ENCODE measurements at regions not wholly inside any gene's neighbourhood (a gene's known extent, or its start where the extent isn't known, plus 50 kb on each side); places are given as distances from the start of the nearest gene placed in this dataset.
"Not testable (repeated sequence)": the region's sequence is repeated elsewhere in the genome, so short reads cannot be mapped to it uniquely, and the experiment has no call there.

DNA sequence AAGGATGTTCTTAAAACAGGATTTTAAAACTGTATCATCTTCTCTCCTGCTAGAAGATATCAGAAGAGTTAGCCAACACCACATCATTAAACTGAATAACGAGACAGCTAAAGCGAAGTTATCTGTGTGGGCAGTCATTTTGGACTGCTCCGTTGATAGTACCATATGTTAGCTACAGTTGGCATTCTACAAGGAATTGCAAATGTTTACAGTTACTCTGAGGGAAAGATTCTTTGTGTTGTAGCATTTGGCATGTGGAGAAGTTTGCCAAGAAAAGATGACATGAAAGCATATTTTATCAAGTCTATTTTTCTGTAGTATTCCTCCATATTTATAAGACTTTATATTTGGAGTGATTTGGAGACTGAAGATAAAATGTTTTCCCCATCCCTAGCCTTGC, 464.4 kb upstream of the POM121L12 start:
- DNase-seq = no peak

DNA sequence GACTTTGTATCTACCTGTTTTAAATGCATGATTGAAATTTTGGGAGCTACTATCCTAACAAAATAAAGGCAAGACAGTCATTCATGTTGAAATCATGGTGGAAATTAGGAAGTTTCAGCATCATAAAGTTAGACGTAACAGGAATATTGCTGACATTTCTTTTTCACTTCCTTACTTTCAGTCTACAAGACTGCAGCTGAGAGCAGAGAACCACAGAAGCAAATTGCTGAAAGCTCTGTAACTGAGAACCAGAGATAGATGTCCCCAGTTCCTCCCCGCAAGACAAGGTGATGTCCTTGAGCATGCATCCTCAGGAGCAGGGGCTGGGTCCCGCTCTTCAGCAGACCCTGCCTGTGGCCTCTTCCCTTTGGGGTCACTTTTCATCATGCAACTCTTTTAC, 466.3 kb upstream of the POM121L12 start:
- DNase-seq = no peak

DNA sequence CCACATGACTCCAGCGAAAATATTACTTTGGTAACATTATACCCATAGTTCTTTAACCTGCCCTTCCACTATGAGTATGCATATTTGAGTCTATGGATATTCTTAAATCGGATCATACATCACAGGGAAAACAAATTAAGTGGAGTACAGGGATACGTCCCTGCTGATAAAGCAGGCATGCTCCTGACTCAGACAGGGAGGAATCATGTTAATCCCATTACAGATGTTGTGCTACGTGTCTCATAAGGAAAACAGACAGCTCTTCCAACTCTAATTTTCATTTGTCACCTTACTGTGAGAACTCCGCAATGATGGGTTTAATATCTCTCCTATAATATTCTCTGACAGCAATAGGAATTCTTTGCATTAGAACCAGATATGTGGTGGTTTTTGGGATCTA, 469.5 kb upstream of the POM121L12 start:
- DNase-seq = no peak

DNA sequence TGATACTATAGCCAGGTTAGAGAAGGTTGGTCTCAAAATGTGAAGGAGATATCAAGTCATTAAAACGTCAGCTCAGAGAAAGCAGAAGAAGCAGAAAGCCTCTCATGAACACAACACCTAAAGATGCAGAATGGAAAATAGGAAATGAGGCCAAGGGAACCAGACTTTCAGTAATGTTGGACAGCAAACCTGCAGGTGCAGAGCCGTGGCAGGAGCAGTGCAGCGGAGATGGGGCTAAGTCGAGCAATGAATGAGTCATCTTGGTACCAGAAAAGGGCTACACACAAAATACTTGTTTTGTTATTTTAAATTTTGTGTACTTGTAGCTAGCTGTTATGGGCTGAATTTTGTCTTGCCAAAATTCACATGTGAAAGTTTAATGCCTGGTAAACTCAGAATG, 479.6 kb upstream of the POM121L12 start:
- DNase-seq = no peak

DNA sequence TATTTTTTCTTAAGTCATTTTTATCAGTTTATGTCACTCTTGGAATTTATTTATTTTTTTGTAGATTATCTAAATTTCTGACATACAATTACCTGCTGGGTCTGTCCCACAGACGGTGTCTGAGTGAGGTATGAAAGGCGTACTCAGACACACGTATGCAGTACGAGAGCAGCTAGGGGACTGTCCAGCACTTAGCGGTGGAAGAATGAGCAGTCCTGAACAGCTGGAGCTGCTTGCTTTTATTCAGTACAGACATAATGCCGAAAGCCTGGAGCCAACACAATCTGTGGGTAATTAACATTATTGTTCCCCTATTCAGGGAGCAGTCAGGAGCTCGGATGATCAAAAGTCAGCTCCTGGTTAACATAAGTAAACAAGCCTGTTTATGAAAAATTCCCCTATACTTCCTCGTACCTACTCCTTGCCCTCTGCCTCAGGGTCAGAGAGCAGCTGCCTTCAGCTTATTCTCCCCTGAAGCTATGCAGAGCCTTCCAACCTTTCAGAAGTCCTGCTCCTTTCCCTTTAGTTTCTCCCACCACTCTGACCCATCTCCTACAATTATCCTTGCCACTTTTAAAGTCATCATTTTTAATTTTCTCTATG, 488.0 kb upstream of the POM121L12 start:
- DNase-seq = no peak

DNA sequence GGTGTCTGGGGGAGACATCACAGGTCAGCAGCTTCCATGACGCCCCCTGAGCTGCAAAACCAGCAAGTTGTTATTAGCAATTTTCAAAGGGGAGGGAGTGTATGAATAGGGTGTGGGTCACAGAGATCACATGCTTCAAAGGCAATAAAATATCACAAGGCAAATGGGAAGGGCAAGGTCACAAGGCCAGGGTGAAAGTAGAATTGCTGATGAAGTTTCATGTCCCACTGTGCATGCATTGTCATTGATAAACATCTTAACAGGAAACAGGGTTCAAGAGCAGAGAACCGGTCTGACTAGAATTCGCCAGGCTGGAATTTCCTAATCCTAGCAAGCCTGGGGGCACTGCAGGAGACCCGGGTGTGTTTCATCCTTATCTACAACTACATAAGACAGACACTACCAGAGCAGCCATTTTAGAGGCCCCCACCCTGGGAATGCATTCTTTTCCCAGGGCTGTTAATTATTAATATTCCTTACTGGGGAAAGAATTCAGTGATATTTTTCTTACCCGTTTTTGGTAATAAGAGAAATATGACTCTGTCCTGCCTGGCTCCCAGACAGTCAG, 494.2 kb upstream of the POM121L12 start:
- not testable (repeated sequence) for DNase-seq

DNA sequence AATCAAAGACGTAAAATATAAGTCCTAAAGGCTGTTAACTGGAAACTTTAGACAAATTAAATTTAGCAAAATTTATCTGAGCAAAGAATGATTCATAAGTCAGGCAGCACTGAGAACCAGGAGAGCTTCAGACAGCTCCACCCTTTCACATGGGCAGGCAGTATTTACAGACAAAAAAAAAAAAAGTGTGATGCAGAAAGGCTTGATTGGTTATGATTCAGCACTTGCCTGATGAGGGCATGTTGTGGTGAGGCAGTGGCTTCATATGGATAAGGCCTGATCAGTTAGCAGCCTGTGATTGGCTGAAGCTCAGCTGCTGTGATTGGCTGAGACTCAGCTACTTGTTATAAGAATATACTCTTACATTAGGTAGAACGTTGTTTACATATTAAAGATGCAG, 495.4 kb upstream of the POM121L12 start:
- DNase-seq = no peak

DNA sequence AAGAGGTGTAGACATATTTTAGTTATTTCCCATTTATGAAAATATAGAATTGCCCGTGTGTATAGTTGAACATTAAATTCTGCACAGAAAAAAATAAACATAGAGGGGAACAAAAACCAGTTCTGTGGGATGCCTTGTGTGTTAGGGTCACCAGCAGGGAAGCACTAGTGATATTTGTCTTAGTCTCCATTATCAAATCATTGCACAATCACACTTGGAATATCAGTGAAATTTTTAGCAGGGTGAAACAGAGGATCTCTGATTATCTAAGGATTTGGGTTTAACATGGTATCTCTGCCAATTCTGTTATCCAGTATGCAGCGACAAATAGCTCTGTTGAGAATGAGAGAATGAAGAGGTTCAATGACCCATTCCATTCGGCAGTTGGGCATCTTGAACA, 496.0 kb upstream of the POM121L12 start:
- DNase-seq = no peak

DNA sequence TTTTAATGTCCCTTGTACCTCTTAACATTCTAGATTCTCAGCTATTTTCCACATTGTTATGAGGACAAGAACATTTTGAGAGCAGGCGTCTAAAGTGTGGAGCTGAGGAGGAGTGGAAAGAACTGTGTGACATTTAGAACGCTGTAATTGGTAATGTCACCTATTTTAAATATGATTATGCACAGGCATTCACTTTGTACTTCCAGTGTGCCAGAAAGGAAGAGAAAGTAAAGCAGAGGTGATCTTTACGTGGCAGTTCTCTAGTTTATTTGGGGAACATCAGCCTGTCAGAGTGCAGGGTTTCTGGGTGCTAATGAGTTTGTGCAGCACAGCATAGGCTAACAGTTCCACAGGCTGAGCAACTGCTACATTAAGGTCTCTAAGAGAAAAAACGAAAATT, 498.4 kb upstream of the POM121L12 start:
- DNase-seq = no peak

DNA sequence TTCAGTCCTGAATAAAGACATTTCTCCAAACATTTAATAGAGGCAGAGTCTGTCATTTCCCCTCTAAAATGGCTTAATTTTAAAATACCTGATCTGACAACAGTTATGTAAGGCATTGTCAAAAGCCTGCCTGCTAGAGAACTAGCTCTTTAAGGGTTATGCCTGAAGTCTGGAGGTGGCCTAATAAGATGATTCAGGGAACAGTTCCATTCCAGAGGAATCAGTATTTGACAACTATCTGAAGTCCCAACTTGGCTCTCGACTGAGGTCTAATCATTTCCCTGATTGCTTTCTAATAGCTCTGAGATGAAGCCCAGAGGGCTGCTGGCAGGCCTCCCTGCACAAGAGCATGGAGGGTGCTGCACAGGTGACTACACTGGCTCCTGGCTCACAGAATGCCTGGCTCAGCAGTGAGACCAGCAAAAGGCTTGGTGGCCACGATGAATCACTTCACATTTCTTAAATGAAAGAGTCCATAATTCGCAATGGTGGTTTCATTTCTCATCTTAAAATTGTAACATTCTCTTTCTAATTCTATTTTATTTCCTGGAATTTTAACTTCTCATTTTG, 509.6 kb upstream of the POM121L12 start:
- DNase-seq = no peak

DNA sequence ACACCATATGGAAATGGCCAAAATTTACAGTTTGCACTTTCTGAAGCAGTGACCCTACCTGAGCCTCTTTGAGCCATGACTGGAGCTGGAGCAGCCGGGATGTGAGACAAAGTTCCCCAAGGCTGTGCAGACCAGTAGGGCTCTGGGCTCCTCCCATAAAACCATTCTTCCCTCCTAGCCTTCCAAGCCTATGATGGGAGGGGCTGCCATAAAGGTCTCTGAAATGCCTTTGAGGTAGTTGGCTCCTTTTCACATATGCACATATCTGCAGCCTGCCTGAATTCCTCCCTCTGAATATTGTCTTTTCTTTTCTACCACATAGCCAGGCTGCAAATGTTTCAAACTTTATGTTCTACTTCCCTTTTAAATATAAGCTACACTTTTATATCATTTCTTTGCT, 516.6 kb upstream of the POM121L12 start:
- DNase-seq = no peak

DNA sequence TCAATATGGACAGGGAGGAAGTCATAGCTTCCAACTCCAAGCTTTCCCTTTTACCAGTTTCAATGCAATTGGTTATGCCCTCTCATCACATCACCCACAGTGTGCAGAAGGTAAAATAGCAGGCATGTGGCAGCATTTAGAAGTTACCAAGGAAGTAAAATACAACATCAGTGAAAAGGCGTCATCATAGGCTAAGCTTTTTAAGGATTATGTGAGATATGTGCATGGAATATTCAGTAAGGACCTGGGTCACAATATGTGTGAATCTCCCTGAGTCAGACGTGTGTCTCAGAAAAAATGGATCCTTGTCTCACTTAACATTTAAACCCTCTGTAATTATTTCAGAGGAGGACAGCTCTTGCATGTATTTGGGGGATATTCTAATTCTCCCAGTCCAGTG, 522.8 kb upstream of the POM121L12 start:
- no peak for DNase-seq

DNA sequence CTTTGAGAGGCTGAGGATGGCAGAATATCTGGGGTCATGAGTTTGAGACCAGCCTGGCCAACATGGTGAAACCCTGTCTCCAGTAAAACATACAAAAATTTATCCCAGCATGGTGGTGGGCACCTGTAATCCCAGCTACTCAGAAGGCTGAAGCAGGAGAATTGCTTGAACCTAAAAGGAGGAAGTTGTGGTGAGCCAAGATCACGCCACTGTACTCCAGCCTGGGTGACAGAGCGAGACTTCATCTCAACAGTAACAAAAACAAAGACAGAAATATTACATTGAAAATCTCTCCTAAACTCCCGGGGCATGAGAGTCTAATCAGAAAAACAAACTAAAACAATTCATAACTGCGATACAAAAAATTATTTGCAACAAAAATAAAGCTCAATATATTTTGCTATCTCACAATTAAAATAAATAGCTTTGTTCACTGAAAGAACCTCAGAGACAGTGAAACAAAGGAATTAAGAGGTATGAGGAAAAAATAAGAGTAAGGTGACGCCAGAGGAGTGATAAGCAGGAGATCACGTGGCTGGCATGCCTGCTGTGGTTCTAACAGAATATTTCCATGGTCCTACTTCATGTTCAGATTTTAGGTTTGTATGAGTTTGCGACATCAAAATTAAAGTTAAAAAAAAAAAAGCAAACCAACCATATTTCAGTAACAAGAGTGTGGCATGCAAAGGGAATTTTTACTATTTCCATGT, 527.7 kb upstream of the POM121L12 start:
- no peak for DNase-seq

DNA sequence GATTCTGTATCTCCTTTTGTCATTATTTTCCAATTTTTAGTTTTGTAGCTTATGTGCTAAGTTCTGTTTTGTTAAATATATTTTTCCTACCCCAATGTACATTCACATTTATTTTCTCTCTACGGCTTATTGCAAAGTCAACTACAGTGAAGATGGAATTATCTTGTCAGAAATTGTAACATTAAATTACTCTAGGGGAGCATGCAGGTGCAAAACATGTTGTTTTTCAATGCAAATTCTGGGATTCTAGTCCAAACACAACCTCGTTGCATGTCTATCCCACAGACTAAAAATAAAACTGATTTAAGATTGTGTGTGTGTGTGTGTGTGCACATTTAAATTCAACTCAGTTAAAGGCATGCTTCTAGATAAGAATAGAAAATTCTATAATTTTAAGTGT, 529.1 kb upstream of the POM121L12 start:
- DNase-seq = no peak

DNA sequence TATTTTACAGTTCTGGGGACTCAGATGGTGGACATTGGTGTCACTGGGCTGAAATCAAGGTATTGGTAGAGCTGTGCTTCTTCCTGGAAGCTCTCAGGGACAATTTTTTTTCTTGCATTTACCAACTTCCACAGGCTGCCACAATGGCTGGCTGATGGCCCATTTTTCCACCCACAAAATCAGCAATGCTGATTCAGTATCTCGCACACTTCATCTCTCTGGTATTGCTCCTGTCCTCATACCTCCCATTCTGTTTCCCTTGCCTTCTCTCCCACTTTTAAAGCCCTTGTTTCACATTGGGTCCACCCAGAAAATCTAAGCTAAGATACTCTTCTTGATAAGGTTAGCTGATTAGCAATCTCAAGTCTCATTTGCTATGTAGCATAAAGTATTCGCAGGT, 530.9 kb upstream of the POM121L12 start:
- no peak for DNase-seq

DNA sequence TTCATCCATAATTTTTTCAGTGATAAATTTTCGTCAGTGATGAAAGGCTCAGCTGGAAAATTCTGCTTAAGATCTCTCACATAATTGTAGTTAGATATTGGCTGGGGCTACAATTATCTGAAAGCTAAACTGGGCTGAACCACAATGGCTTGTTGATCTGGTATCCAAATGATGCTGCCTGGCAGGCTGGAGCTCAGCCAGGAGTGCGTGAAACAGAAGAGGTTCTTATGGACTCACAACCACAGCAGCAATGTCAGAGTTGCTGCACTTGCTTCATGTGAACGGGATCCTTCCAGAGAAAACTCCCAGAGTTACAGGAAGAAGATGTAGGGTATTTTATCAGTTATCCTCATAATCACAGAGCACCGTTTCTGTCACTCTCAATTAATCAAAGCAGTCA, 533.2 kb upstream of the POM121L12 start:
- DNase-seq = no peak

DNA sequence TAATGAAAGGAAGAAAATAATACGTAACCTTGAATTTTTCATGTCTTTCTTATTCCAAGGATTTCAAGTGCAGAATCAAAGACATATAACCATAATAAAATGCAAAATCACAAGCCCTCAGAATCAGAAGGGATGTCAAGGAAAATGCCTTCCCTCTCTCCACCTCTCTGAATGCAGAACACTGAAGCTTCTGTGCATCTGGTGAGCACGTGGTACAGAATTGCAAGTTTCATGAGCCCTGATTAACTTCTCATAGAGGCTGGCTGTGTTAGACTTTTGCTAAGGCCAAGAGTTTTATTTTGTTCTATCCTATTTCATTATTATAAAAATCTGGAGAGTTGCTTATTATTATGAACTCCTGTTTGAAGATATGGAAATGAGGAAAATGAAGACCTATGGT, 533.7 kb upstream of the POM121L12 start:
- DNase-seq = no peak

DNA sequence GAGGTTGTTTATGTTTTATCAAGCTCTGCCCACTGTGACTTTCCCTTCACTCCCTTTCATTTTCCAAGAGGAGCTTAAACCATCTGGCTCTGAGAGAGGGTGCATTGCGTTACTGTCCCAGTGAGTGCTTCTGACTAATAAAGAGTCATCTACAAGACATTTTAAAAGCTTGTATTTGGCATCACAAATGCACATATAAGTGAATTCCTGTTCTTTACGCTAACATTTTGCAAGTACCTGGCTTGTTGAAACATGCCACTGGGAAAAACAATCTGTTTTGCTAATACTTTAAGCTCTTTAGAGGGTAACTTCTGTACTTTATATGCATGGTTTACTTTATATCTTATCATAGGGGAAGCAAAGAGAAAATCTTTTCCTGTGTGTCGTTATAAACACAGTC, 534.6 kb upstream of the POM121L12 start:
- no peak for DNase-seq

DNA sequence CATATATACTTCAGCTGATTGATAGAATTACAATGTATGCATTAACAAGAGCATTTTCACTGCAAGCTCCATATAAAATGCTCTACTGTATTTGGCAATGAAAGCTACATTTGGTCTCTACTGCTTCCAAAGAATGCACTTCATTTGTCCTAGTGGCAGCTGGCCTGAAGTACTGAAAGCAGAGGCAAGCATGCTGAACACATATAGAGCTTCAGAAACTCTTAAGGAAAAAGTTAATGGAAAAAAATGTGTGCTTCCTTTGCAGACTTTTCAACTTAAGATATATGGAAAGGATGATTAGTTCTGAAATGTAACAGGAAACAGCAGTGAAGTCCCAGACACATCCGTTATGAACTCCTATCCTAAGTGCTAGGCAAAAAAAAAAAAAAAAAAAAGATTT, 537.1 kb upstream of the POM121L12 start:
- no peak for DNase-seq

DNA sequence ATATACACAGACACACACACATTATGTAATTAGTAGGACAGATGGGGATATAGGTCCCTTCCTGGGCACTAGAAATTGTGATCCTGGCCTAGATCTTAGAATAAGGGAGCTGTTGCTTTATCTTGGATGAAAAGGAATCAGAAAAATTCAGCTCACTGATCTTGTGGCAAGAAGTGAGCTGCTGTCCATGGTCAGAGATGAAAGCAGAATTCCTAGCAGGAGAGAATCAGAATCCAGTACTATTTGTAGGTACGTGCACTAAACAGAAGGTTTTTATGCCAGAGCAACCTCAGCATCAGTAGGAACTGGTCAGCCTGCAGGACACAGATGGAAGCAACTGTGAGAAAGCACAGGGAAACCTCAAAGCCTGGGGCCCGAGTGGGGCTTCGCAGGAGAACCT, 549.2 kb upstream of the POM121L12 start:
- DNase-seq = no peak

DNA sequence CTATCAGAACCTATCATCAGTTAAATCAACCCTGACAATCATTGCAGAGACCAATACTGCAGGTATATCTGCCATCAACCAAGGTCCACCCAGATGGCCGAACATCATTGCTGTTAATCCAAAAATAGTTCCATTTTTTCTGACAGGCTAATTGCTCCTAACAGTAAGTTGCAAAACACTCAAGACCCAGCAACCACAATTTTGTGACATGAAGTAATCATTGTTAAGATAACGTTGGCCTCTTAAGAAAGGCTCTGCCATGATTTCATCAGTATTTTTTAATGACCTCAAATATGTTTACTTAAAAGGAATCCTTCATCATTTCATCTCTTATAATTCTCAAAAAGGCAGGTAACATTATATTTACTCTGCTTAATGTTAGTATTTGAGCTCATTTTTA, 553.4 kb upstream of the POM121L12 start:
- DNase-seq = no peak

DNA sequence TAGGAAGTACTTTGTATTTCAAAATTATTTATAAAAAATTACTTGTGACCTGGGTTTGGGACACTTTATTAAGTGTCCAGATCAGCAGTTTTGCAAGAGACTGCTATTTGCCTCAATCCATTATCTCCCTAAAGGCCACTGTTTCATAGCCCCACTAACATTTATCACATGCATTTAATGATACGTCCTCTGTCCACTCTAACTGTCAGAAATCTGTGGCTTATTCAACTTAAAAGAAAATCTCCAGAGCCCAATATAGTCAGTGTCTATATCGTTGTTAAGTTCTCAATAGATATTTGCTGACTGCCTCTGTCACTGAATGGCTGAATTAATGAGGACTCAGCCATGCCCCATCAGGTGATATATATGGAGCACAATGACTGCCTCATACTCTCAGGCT, 553.9 kb upstream of the POM121L12 start:
- no peak for DNase-seq

DNA sequence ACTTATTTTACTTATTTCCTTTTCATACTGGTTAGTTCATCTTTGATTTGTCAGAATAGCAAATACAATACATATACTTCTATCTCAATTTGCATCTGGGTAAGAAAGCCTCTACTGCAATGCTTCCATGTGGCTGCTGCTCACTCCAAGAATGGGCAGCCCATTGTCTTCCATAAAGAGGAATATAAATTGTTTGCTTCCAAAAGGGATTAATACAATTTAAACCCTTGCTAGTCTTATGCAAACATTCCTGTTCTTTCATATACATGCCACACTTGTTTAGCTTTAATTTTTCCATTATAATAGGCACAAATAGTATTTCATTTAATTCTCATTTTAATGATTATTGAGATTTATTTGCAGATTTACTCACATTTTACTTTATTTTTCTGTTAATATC, 555.4 kb upstream of the POM121L12 start:
- no peak for DNase-seq

DNA sequence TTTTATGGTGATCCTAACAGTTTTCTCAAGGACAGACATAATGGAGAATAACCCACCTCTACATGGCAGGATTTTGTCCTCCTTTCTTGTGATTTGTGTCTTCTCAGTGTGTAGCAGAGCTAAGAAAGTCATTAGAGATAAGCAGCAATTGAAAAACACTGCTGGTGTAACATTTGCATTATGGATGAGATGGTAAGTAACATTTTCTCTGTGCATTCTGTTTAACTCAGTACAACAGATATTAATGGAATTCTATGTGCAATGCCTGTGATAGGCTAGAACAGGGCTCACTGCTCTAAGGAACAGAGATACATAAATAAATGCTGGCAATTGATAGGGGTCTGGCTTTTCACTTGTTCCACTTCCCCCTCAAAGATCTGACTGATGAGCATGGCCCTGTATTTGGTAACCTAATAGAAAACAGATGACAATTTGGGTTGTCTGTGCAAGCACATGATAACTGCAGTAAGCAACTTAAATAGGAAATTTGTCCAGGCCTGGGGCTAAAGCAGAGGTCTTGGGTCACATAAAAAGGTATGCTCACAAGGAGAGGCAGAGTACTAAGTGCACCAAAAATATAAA, 560.3 kb upstream of the POM121L12 start:
- DNase-seq = no peak

Data from activated CD8-positive, alpha-beta memory T cell treated with anti-CD3 and anti-CD28 coated beads for 24 hours (primary cell).